Stimulated activated CD8-positive, alpha-beta memory T cell treated with anti-CD3 and anti-CD28 coated beads, Interleukin-2, amount 100 ng/mL, for 48 hours (primary cell): ENCODE measurements at regions not wholly inside any gene's neighbourhood (a gene's known extent, or its start where the extent isn't known, plus 50 kb on each side); places are given as distances from the start of the nearest gene placed in this dataset.
"Not testable (repeated sequence)": the region's sequence is repeated elsewhere in the genome, so short reads cannot be mapped to it uniquely, and the experiment has no call there.

Source experiments
- DNase-seq, 2 donors: peaks; one replicate each; pipeline ENCODE4 v3.0.0-alpha.2; 2020; ENCODE audit warnings: low read depth in 2 of 2

DNA sequence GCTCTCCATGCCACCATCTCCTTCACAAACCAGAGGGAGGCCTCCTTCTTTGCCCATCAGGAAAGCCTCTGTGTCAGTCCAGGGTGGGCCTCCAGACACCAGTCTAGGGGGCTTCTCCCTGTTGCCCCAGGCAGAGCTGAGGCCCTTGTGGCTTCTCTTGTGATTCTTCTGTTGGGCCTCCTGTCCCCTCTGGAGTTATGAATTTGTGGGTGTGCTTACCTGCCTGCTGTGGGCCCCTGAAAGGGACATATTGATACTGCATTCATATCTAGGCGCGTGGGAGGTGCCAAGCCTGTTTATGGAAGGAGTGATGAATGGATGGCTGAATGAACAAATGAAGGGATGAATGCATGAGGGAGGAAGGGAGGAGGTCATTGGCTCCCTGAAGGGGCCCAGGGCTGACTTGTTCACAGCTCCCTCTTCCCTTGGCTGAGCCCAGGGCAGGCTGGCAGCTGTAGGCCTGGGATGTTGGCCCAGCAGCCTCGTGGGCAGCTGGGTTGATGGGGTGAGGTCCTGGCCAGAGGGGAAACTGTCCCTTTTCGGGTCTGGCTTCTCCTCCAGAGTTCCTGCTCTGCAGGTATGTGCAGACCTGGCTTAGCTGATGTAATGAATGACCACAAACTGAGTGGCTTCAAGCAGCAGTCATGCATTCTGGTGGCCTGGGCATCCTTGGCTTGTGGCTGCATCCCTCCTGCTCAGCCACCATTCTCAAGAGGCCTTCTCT lies 195.4 kb downstream of the GOLGA6L6 start:
- no peak for DNase-seq

DNA sequence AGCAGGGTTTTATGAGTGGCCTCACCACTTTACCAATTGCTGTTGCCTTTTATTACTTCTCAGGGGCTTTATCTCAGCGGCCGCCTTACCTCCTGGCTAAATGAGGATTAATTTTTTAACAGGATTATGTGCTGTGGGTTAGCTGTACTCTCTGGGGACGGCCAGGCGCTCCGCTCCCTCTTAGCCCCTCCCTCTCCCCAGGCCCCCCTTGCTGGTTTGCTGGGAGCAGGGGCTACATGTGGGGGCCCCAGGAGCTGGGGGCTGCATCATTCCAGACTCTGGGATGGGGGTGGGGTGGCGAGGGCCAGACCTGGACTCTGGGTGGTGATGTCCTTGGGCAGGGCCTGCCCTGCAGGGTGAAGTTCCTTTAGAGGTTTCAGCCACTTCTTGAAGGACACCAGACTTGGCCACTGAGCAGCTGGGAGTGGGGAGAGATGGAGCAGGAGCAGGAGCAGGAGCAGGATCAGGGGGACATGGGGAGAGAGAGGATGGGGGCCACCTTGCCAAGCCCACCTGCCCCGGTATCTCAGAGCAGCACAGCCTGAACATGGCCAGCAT lies 196.1 kb downstream of the GOLGA6L6 start:
- DNase-seq = no peak

DNA sequence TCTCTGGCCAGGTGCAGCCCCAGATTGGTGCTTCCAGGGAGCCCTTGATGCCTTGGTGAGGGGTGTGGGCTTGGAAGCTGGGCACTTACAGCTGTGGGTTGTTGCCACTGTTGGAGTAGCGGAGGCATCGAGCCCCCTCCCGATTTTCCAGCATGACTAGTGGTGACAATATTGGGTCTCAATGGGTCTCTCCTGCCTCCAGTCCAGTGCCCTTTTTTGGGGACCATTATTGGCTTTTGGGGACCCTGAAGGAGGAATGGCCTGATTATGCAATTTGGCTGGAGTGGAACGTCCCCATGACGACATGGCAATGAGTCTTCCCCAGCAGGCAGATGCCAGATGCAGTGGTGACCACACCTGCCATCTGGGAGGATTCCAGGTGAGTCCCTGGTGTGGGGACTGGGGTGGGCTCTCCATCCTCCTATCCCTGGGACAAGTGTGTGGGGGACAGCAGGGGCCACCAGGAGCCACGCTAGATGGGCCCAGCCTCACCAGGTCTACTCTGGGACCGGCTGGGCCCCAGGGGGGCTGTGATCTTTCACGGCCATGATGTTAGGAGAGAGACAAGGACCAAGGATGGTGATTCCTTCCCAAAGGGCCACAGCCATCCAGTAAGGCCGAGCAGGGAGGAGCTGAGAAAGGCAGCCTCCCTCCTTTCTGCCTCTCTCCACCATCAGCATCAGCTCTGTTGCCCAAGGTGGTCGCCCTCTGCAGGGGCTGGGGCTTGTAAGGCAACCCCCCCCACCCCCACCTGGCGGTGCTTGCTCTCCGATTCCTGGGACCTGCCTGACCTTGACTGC lies 196.8 kb downstream of the GOLGA6L6 start:
- no peak for DNase-seq

DNA sequence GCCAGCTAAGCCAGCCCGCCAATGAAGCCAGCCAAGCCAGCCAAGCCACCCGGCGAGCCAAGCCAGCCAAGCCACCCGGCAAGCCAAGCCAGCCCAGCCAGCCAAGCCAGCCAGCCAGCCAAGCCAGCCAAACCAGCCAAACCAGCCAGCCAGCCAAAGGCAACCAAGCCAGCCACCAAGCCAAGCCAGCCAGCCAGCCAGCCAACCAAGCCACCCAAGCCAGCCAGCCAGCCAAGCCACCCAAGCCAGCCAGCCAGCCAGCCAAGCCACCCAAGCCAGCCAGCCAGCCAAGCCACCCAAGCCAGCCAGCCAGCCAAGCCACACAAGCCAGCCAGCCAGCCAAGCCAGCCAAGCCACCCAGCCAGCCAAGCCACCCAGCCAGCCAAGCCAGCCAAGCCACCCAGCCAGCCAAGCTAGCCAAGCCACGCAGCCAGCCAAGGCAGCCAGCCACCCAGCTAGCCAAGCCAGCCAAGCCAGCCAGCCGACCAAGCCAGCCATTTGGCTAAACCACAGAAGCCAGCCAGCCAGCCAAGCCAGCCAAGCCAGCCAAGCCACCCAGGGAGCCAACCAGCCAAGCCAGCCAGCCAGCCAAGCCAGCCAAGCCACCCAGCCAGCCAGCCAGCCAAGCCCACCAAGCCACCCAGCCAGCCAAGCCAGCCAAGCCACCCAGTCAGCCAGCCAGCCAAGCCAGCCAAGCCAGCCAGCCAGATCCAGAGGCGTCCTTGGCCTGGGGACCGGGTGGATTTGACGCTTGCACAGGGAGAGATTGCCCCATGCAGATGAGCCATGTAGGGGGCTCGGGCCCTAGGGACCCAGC lies 198.0 kb downstream of the GOLGA6L6 start:
- not testable (repeated sequence) for DNase-seq

DNA sequence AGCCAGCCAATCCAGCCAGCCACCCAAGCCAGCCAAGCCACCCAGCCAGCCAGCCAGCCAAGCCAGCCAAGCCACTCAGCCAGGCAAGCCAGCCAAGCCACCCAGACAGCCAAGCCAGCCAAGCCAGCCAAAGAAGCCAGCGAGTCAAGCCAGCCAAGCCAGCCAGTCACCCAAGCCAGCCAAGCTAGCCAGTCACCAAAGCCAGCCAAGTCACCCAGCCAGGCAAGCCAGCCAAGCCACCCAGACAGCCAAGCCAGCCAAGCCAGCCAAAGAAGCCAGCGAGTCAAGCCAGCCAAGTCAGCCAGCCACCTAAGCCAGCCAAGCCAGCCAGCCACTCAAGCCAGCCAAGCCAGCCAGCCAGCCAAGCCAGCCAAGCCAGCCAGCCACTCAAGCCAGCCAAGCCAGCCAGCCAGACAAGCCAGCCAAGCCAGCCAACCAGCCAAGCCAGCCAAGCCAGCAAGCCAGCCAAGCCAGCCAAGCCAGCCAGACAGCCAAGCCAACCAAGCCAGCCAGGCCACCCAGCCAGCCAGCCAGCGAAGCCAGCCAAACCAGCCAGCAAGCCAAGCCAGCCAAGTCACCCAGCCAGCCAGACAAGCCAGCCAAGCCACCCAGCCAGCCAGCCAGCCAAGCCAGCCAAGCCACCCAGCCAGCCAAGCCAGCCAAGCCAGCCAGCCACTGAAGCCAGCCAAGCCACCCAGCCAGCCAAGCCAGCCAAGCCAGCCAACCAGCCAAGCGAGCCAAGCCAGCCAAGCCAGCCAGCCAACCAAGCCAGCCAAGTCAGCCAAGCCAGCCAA lies 198.8 kb downstream of the GOLGA6L6 start:
- DNase-seq = not testable (repeated sequence)

DNA sequence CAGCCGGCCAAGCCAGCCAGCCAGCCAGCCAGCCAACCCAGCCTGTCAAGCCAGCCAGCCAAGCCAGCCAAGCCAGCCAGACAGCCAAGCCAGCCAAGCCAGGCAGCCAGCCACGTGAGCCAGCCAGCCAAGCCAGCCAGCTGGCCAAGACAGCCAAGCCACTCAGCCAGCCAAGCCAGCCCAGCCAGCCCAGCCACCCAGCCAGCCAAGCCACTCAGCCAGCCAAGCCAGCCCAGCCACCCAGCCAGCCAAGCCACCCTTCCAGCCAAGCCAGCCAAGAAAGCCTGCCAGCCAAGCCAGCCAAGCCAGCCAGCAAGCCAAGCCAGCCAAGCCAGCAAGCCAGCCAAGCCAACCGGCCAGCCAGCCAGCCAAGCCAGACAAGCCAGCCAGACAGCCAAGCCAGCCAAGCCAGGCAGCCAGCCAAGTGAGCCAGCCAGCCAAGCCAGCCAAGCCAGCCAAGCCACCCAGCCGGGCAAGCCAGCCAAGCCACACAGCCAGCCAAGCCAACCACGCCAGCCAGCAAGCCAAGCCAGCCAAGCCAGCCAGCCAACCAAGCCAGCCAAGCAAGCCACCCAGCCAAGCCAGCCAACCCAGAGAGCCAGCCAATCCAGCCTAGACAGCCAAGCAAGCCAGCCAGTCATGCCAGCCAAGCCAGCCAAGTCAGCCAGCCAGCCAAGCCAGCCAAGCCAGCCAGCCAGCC lies 199.5 kb downstream of the GOLGA6L6 start:
- DNase-seq = no peak

DNA sequence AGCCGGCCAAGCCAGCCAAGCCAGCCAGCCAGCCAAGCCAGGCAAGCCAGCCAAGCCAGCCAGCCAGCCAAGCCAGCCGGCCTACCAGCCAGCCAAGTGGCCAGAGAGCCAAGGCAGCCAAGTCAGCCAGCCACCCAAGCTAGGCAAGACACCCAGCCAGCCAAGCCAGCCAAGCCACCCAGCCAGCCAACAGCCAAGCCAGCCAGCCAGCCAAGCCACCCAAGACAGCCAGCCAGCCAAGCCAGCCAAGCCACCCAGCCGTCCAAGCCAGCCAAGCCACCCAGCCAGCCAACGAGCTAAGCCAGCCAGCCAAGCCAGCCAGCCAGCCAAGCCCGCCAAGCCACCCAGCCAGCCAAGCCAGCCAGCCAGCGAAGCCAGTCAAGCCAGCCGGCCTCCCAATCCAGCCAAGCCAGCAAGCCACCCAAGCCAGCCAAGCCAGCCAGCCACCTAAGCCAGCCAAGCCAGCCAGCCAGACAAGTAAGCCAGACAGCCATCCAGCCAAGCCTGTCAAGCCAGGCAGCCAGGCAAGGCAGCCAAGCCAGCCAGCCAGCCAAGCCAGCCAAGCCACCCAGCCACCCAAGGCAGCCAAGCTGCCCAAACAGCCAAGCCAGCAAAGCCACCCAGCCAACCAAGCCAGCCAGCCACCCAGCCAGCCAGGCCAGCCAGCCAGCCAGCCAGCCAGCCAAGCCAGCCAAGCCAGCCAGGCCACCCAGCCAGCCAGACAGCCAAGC lies 200.5 kb downstream of the GOLGA6L6 start:
- DNase-seq = no peak

DNA sequence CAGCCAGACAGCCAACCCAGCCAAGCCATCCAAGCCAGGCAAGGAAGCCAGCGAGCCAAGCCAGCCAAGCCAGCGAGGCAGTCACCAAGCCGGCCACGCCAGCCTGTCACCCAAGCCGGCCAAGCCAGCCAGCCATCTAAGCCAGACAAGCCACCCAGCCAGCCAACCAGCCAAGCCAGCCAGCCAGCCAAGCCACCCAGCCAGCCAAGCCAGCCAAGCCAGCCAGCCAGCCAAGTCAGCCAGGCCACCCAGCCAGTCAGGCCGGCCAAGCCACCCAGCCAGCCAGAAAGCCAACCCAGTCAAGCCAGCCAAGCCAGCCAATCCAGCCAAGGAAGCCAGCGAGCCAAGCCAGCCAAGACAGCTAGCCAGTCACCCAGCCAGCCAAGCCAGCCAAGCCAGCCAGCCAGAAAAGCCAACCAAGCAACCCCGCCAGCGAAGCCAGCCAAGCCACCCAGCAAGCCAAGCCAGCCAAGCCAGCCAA lies 201.2 kb downstream of the GOLGA6L6 start:
- DNase-seq = no peak

DNA sequence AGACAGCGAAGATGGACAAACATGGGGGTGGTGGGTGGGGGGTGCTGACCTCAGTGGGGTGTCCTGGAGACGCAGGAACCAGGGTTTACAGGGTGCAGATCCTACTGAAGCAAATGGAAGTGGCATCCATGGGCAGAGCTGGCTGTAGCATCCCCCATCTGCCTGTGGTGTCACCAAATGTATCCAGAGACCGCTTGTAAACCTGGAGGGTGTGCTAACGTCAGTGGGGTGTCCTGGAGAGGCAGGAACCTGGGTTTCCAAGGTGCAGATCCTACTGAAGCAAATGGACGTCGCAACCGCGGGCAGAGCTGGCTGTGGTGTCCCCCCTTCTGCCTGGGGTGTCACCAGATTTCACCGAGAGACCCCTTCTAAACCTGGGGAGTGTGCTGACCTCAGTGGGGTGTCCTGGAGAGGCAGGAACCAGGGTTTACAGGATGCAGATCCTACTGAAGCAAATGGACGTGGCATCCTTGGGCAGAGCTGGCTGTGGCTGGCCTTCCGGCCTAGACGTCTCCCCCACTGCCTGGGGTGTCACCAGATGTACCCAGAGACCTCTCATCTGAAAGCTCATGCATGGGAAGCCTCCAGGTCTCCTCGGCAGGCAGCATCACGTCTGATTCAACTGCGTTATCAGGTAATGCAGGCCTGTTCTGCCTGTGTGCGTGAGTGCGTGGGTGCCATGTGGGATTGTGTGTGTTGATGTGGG lies 202.4 kb downstream of the GOLGA6L6 start:
- not testable (repeated sequence) for DNase-seq

DNA sequence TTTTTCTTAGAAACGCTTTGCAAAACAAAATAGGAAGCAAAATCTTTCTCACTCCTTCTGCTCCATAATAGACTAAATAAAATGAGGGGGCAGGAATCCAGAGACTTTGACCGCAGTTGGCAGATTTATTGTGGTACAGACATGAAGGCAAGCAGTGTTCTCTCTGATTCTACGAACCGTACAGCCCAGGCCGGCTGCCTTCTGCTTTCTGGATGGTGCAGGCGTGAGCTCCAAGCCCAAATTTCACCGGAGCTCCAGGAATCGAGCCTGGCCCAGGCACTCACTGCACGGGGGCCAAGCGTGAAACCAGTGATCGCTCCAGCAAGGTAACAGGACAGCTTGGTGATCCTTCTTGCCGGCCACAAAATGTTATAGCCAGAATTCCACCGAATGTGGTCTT lies 202.9 kb downstream of the GOLGA6L6 start:
- DNase-seq = not testable (repeated sequence)

DNA sequence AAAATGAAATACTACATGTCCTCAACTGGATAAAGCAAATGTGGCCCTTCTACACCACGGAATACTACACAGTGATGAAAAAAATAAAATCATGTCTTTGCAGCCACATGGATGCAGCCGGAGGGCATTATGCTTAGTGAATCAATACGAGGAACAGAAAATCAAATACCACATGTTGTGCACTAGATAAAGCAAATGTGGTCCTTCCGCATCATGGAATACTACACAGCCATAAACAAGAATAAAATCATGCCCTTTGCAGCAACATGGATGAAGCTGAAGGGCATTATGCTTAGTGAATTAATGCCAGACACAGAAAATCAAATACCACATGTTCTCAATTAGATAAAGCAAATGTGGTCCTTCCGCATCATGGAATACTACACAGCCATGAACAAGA lies 204.4 kb downstream of the GOLGA6L6 start:
- DNase-seq = not testable (repeated sequence)

DNA sequence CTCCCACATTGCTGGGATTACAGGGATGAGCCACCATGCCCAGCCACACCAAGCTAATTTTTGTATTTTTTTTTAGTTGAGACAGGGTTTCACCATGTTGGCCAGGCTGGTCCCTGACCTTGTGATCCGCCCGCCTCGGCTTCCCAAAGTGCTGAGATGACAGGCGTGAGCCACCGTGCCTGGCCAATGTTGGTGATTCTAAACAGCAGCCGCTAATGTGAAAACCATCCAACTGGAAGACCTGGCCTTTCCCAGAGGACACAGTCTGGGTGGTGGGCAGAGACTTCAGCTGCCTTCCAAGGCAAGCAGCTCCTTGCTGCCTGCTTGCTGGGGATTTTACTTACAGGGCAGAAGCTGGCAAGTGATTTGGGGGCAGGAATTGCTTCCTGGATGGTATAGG lies 207.1 kb downstream of the GOLGA6L6 start:
- not testable (repeated sequence) for DNase-seq

DNA sequence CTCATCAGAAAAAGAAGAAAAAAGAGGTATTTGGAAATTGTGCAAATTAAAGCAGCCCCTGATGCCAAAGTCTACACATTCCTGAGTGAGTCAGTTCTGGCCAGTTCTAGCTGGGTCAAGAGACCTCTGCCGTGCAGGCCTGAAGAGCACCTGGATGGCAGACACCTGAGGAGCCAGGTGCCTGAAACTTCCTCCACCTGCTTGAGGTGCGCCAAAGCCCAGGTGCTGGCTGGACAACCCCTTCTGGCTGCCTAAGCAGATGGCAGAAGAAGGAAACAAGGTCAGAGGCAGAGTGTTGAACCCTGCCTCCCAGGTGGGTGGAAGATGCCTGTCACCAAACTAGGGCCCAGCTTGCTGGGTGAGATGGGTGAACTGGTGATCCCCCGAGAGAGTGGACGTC lies 215.8 kb downstream of the GOLGA6L6 start:
- DNase-seq = not testable (repeated sequence)

DNA sequence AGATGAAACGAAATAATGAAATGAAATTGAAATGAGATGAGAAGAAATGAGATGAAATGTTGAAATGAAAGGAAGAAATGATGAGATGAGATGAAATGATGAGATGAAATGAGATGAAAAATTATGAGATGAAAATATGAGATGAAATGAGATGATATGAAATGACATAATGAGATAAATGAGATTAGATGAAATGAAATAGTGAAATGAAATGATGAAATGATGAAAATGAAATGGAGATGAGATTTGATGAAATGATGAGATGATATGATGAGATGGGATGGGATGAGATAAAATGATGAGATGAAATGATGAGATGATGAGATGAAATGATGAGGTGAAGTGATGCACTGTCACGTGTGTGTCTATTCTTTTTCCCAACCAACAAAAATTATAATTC lies 224.5 kb downstream of the GOLGA6L6 start:
- DNase-seq = not testable (repeated sequence)

DNA sequence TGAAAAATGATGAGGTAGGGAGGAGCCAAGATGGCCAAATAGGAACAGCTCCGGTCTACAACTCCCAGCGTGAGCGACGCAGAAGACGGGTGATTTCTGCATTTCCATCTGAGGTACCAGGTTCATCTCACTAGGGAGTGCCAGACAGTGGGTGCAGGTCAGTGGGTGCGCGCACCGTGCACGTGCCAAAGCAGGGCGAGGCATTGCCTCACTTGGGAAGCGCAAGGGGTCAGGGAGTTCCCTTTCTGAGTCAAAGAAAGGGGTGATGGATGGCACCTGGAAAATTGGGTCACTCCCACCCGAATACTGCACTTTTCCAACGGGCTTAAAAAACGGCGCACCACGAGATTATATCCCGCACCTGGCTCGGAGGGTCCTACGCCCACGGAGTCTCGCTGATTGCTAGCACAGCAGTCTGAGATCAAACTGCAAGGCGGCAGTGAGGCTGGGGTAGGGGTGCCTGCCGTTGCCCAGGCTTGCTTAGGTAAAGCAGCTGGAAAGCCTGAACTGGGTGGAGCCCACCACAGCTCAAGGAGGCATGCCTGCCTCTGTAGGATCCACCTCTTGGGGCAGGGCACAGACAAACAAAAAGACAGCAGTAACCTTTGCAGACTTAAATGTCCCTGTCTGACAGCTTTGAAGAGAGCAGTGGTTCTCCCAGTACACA lies 230.5 kb downstream of the GOLGA6L6 start:
- not testable (repeated sequence) for DNase-seq

DNA sequence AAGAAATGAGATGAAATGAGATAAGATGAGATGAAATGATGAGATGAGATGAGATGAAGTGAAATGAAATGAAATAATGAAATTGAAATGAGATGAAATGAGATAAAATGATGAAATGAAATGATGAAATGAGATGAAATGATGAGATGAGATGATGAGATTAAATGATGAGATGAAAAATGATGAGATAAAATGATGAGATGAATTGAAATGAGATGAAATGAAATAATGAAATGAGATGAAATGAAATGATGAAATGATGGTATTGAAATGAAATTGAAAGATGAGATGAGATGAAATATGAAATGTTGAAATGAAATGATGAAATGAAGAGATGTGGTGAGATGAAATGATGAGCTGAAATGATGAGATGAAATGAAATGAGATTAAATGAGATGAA lies 231.0 kb downstream of the GOLGA6L6 start:
- no peak for DNase-seq

DNA sequence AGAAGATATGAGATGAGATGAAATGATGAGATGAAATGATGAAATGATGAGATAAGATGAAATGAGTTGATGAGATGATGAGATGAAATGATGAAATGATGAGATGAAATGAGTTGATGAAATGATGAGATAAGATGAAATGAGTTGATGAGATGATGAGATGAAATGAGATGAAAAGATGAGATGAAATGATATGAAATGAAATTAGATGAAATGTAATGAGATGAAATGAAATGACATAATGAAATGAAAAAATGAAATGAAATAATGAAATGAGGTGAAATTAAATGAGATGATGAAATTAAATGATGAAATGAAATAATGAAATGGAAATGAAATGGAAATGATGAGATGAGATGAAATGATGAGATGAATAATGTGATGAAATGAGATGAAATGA lies 231.6 kb downstream of the GOLGA6L6 start:
- not testable (repeated sequence) for DNase-seq

DNA sequence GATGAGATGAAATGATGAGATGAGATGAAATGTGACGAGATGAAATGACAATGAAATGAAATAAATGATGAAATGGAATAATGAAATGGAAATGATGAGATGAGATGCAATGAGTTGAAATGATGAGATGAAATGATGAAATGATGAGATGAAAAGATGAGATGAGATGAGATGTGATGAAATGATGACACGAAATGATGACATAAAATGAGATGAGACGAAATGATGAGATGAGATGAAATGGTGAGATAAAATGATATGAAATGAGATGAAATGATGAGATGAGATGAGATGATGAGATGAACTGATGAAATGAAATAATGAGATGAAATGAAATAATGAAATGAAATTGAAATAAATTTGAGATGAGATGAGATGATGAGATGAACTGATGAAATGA lies 232.2 kb downstream of the GOLGA6L6 start:
- not testable (repeated sequence) for DNase-seq
